Naive thymus-derived CD4-positive, alpha-beta T cell (primary cell): ENCODE measurements at regions not wholly inside any gene's neighbourhood (a gene's known extent, or its start where the extent isn't known, plus 50 kb on each side); places are given as distances from the start of the nearest gene placed in this dataset.

Source experiments
- ATAC-seq: fragments of 150-1000 bp; cut with Tn5 transposase; 2 replicates; pipeline ENCODE4 v1.10.0; 2021; ENCODE audit warnings: mild to moderate bottlenecking, moderate library complexity
- CTCF ChIA-PET: fragments of 350-600 bp; sonication (Branson Sonifier 250); formaldehyde crosslinking; loops from one replicate; lab custom pipeline; 2021; ENCODE audit warnings: antibody characterized with exemption; lab: Charles Lee
- POLR2A ChIA-PET: fragments of 350-600 bp; sonication (Branson Sonifier 250); formaldehyde crosslinking; loops from one replicate; lab custom pipeline; 2021; ENCODE audit warnings: antibody characterized with exemption, inconsistent platforms; lab: Charles Lee
- DNase-seq, 9 donors: peaks; one replicate each; pipeline versions ENCODE4 v3.0.0 to v3.0.0-alpha.2; 2020 to 2022; ENCODE audit warnings: mixed read lengths in 1 of 9
- H3K27ac ChIP-seq: one replicate; pipeline ENCODE4 v1.7.0; 2013; ENCODE audit warnings: mild to moderate bottlenecking, low read depth, low read length, moderate library complexity
- H3K27me3 ChIP-seq, 2 donors: one replicate each; pipeline ENCODE4 v1.7.0; 2013; ENCODE audit warnings: low read length in 2 of 2, mild to moderate bottlenecking in 2 of 2, moderate library complexity in 2 of 2; ENCODE audit not compliant: control insufficient read depth in 2 of 2, insufficient read depth in 2 of 2
- H3K36me3 ChIP-seq, 3 experiments: 1 replicate in 2 of 3; 2 replicates in 1 of 3; pipeline ENCODE4 v1.7.0; 2013; ENCODE audit warnings: low read length in 3 of 3, mild to moderate bottlenecking in 3 of 3, moderate library complexity in 1 of 3; ENCODE audit not compliant: insufficient read depth in 3 of 3, control insufficient read depth in 2 of 3
- H3K4me1 ChIP-seq, 2 donors: one replicate each; pipeline ENCODE4 v1.7.0; 2013; ENCODE audit warnings: low read length in 2 of 2, mild to moderate bottlenecking in 2 of 2, moderate library complexity in 1 of 2; ENCODE audit not compliant: control insufficient read depth in 2 of 2, insufficient read depth in 2 of 2
- H3K4me3 ChIP-seq: 2 replicates; pipeline ENCODE4 v1.7.0; 2013; ENCODE audit warnings: mild to moderate bottlenecking, low read length
- H3K9me3 ChIP-seq, 3 experiments: 1 replicate in 2 of 3; 2 replicates in 1 of 3; pipeline ENCODE4 v1.7.0; 2013; ENCODE audit warnings: low read length in 3 of 3; ENCODE audit not compliant: control insufficient read depth in 2 of 3
- H3K27ac Mint-ChIP-seq, 9 donors: one replicate each; pipeline ENCODE4 v1.8.0; 2020 to 2022; ENCODE audit warnings: mixed read lengths in 9 of 9, mild to moderate bottlenecking in 8 of 9, moderate library complexity in 5 of 9, inconsistent platforms in 2 of 9
- H3K27me3 Mint-ChIP-seq, 5 donors: one replicate each; pipeline ENCODE4 v1.8.0; 2021 to 2022; ENCODE audit warnings: mixed read lengths in 5 of 5, mild to moderate bottlenecking in 1 of 5
- H3K36me3 Mint-ChIP-seq, 5 donors: one replicate each; pipeline ENCODE4 v1.8.0; 2020 to 2022; ENCODE audit warnings: mixed read lengths in 5 of 5, mild to moderate bottlenecking in 3 of 5, inconsistent platforms in 1 of 5
- H3K4me1 Mint-ChIP-seq, 7 donors: one replicate each; pipeline ENCODE4 v1.8.0; 2020 to 2022; ENCODE audit warnings: mixed read lengths in 7 of 7, mild to moderate bottlenecking in 3 of 7, inconsistent platforms in 1 of 7
- H3K4me3 Mint-ChIP-seq, 10 donors: one replicate each; pipeline ENCODE4 v1.8.0; 2020 to 2022; ENCODE audit warnings: mild to moderate bottlenecking in 10 of 10, mixed read lengths in 10 of 10, moderate library complexity in 6 of 10, inconsistent platforms in 2 of 10
- H3K9me3 Mint-ChIP-seq, 11 donors: one replicate each; pipeline ENCODE4 v1.8.0; 2020 to 2022; ENCODE audit warnings: mixed read lengths in 11 of 11, mild to moderate bottlenecking in 4 of 11, inconsistent platforms in 1 of 11, moderate library complexity in 1 of 11
- intact Hi-C, 2 donors: fragments of 100-400 bp; cut with micrococcal nuclease; formaldehyde crosslinking; loops; one replicate each; pipeline ENCODE4 v1.15.1; 2023

GRCh38 chr6:11398451-11399326 is 138.9 kb upstream of the TMEM170B start:
- Histone ChIP-seq H3K27ac (no peak overlapping the region), H3K4me1 (no peaks in the 10 kb centered on the region), H3K27me3 (no peaks in the 10 kb centered on the region), H3K9me3 (no peaks in the 10 kb centered on the region), H3K4me3 (no peak overlapping the region), H3K36me3 (no peaks in the 10 kb centered on the region)
- intact Hi-C loops: no loop called here
- H3K9me3 Mint-ChIP-seq: peaks cover 0 to 13% (median 0%) of the 10 kb centered on the region in 11 donors
- H3K36me3 Mint-ChIP-seq: peaks cover 0 to 16% (median 0%) of the 10 kb centered on the region in 5 donors
- POLR2A ChIA-PET: interaction anchor here (0.6 kb wide), 1 partner anchor 1372 kb away, joined by 3 read pairs; no protein-coding TSS in a partner anchor
- H3K27me3 Mint-ChIP-seq: peaks cover 4 to 16% (median 6%) of the 10 kb centered on the region in 5 donors
- no peak overlapping the region for H3K4me3 Mint-ChIP-seq
- no peak overlapping the region for H3K27ac Mint-ChIP-seq
- ATAC-seq: no peak
- H3K4me1 Mint-ChIP-seq: peaks cover 0 to 11% (median 0%) of the 10 kb centered on the region in 7 donors
- CTCF ChIA-PET: interaction anchor here (1.1 kb wide), 1 partner anchor 98 kb away, joined by 3 read pairs; no protein-coding TSS in a partner anchor
- no peak for DNase-seq

GRCh38 chr6:11397622-11398450 is 139.7 kb upstream of the TMEM170B start:
- CTCF ChIA-PET: interaction anchor here (1.1 kb wide), 1 partner anchor 99 kb away, joined by 3 read pairs; no protein-coding TSS in a partner anchor
- Mint-ChIP-seq H3K27ac (no peak overlapping the region), H3K36me3 (peaks cover 0 to 16% (median 0%) of the 10 kb centered on the region in 5 donors), H3K9me3 (peaks cover 0 to 13% (median 0%) of the 10 kb centered on the region in 11 donors), H3K27me3 (peaks cover 4 to 16% (median 6%) of the 10 kb centered on the region in 5 donors), H3K4me3 (no peak overlapping the region), H3K4me1 (peaks cover 0 to 13% (median 0%) of the 10 kb centered on the region in 7 donors)
- no peaks in the 10 kb centered on the region for H3K27me3 ChIP-seq
- no peaks in the 10 kb centered on the region for H3K9me3 ChIP-seq
- no peak overlapping the region for H3K27ac ChIP-seq
- POLR2A ChIA-PET: interaction anchor here (0.6 kb wide), 1 partner anchor 1373 kb away, joined by 3 read pairs; no protein-coding TSS in a partner anchor
- intact Hi-C loops: no loop called here
- DNase-seq: no peak
- H3K36me3 ChIP-seq: no peaks in the 10 kb centered on the region
- no peaks in the 10 kb centered on the region for H3K4me1 ChIP-seq
- H3K4me3 ChIP-seq: no peak overlapping the region
- ATAC-seq: peak; percentile 57

GRCh38 chr6:11396860-11397259 is 140.7 kb upstream of the TMEM170B start:
- peaks cover 0 to 20% (median 4%) of the 10 kb centered on the region in 11 donors for H3K9me3 Mint-ChIP-seq
- H3K36me3 Mint-ChIP-seq: peaks cover 0 to 21% (median 0%) of the 10 kb centered on the region in 5 donors
- H3K27ac ChIP-seq: no peak overlapping the region
- H3K9me3 ChIP-seq: no peaks in the 10 kb centered on the region
- H3K27me3 ChIP-seq: no peaks in the 10 kb centered on the region
- CTCF ChIA-PET: no interaction called here
- H3K27ac Mint-ChIP-seq: no peak overlapping the region
- POLR2A ChIA-PET: no interaction called here
- H3K4me3 ChIP-seq: no peak overlapping the region
- ATAC-seq (no peak), DNase-seq (no peak)
- intact Hi-C loops: no loop called here
- H3K4me3 Mint-ChIP-seq: no peak overlapping the region
- H3K4me1 Mint-ChIP-seq: peaks cover 0 to 15% (median 0%) of the 10 kb centered on the region in 7 donors
- H3K36me3 ChIP-seq: no peaks in the 10 kb centered on the region
- H3K4me1 ChIP-seq: no peaks in the 10 kb centered on the region
- peaks cover 4 to 17% (median 6%) of the 10 kb centered on the region in 5 donors for H3K27me3 Mint-ChIP-seq

GRCh38 chr6:11393713-11394627 is 143.6 kb upstream of the TMEM170B start:
- ATAC-seq: no peak
- Histone ChIP-seq H3K36me3 (no peaks in the 10 kb centered on the region), H3K9me3 (no peaks in the 10 kb centered on the region), H3K4me1 (no peaks in the 10 kb centered on the region), H3K27ac (no peak overlapping the region), H3K4me3 (no peak overlapping the region), H3K27me3 (no peaks in the 10 kb centered on the region)
- Mint-ChIP-seq H3K4me3 (no peak overlapping the region), H3K9me3 (peaks cover 0 to 28% (median 3%) of the 10 kb centered on the region in 11 donors), H3K27ac (no peak overlapping the region), H3K27me3 (peaks cover 4 to 17% (median 6%) of the 10 kb centered on the region in 5 donors), H3K36me3 (peaks cover 0 to 24% (median 0%) of the 10 kb centered on the region in 5 donors), H3K4me1 (peaks cover 0 to 15% (median 0%) of the 10 kb centered on the region in 7 donors)
- DNase-seq: no peak
- intact Hi-C loops: no loop called here
- POLR2A ChIA-PET: no interaction called here
- CTCF ChIA-PET: no interaction called here

- Mint-ChIP-seq H3K4me1 (peaks cover 0 to 15% (median 0%) of the 10 kb centered on the region in 7 donors), H3K9me3 (peaks cover 0 to 28% (median 3%) of the 10 kb centered on the region in 11 donors), H3K36me3 (peaks cover 0 to 23% (median 0%) of the 10 kb centered on the region in 5 donors), H3K4me3 (no peak overlapping the region), H3K27me3 (peaks cover 4 to 17% (median 6%) of the 10 kb centered on the region in 5 donors), H3K27ac (no peak overlapping the region)
- no peaks in the 10 kb centered on the region for H3K4me1 ChIP-seq
- no peak for DNase-seq
- H3K27me3 ChIP-seq: no peaks in the 10 kb centered on the region
- ChIA-PET CTCF (no interaction called here), POLR2A (no interaction called here)
- H3K4me3 ChIP-seq: no peak overlapping the region
- no peaks in the 10 kb centered on the region for H3K9me3 ChIP-seq
- peak; percentile 77 for ATAC-seq
- H3K27ac ChIP-seq: no peak overlapping the region
- H3K36me3 ChIP-seq: no peaks in the 10 kb centered on the region
- intact Hi-C loops: no loop called here
Observed at GRCh38 chr6:11392778-11393507, 144.6 kb upstream of the TMEM170B start.
